ENCODE measurements at regions not wholly inside any gene's neighbourhood (a gene's known extent, or its start where the extent isn't known, plus 50 kb on each side); places are given as distances from the start of the nearest gene placed in this dataset.
"Not testable (repeated sequence)": the region's sequence is repeated elsewhere in the genome, so short reads cannot be mapped to it uniquely, and the experiment has no call there.

DNA sequence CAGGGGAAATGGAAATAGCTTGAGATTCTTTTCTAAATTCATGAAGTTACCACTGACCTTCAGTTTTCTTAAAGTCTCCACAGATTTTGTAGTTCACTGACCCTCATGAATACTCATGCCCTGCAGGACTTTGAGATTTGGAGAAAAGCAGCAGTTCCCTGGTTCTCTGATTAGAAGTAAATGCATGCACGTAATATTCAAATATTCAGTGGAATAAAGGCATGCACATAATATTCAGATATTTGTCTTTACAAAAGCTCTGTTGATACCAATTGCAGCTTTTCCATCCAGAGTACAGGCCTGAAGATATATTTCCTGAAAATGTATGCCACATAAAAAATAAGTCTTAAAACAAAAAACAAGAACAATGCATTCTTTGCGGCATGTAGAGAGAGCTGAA, 219.8 kb downstream of the ADCYAP1 start:
- Histone ChIP-seq H3K27me3 (no peaks in the 10 kb centered on the region), H3K27ac (no peak overlapping the region)

DNA sequence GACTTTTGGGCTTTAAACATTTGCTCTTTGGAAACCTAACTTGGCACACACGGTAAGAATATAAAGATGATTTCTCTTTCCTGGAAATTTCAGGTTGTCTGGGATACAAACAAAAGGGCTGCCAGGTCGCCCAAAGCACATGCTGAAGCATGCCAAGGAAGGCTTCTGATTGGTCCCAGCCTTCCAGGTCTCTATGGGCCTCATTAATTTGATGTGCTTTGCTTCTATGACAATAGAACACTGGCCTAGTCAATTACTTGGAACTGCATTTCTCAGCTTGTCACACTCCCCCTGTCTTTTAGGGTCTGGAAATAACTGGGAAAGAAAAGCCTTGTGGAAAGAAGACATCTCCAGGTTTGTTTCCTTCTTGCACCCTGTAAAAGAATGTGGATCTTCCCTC, 228.9 kb downstream of the ADCYAP1 start:
- no peaks in the 10 kb centered on the region for H3K36me3 ChIP-seq
- H3K4me1 ChIP-seq (ENCODE audit: control insufficient read depth in 1 of 2, insufficient read depth in 1 of 2, low read depth in 1 of 2, low read length in 1 of 2), result no peaks in the 10 kb centered on the region
- no peak for TF ChIP-seq CTCF (IDR thresholded peaks at IDR 0.05)
- no peaks in the 10 kb centered on the region for H3K9me3 ChIP-seq
- no peaks in the 10 kb centered on the region for H3K27me3 ChIP-seq
- no peak overlapping the region for H3K4me3 ChIP-seq (ENCODE audit: low read depth in 1 of 2, low read length in 1 of 2)
- no peak overlapping the region for H3K27ac ChIP-seq

More for the DNA sequence above, 219.8 kb downstream of the ADCYAP1 start:
- TF ChIP-seq CTCF (IDR thresholded peaks at IDR 0.05), result no peak
- Histone ChIP-seq H3K4me3 (ENCODE audit: low read depth in 1 of 2, low read length in 1 of 2) (no peak overlapping the region), H3K9me3 (no peaks in the 10 kb centered on the region), H3K4me1 (ENCODE audit: control insufficient read depth in 1 of 2, insufficient read depth in 1 of 2, low read depth in 1 of 2, low read length in 1 of 2) (no peaks in the 10 kb centered on the region), H3K36me3 (no peaks in the 10 kb centered on the region)

- H3K36me3 ChIP-seq, result no peaks in the 10 kb centered on the region
- no peaks in the 10 kb centered on the region for H3K4me1 ChIP-seq (ENCODE audit: control insufficient read depth in 1 of 2, insufficient read depth in 1 of 2, low read depth in 1 of 2, low read length in 1 of 2)
- no peak for TF ChIP-seq CTCF (IDR thresholded peaks at IDR 0.05)
- H3K4me3 ChIP-seq (ENCODE audit: low read depth in 1 of 2, low read length in 1 of 2), result no peak overlapping the region
- no peaks in the 10 kb centered on the region for H3K9me3 ChIP-seq
- H3K27ac ChIP-seq, result no peak overlapping the region
- H3K27me3 ChIP-seq, result no peaks in the 10 kb centered on the region
These were observed 243.1 kb downstream of the ADCYAP1 start for GRCh38 chr18:1147730-1148129.

- H3K4me3 ChIP-seq (ENCODE audit: low read depth in 1 of 2, low read length in 1 of 2), result no peak overlapping the region
- H3K4me1 ChIP-seq (ENCODE audit: control insufficient read depth in 1 of 2, insufficient read depth in 1 of 2, low read depth in 1 of 2, low read length in 1 of 2), result no peaks in the 10 kb centered on the region
- H3K27me3 ChIP-seq, result no peaks in the 10 kb centered on the region
- no peak for TF ChIP-seq CTCF (IDR thresholded peaks at IDR 0.05)
- no peak overlapping the region for H3K27ac ChIP-seq
- no peaks in the 10 kb centered on the region for H3K36me3 ChIP-seq
- H3K9me3 ChIP-seq, result no peaks in the 10 kb centered on the region
These were observed 245.0 kb downstream of the ADCYAP1 start for GRCh38 chr18:1149709-1150108.

DNA sequence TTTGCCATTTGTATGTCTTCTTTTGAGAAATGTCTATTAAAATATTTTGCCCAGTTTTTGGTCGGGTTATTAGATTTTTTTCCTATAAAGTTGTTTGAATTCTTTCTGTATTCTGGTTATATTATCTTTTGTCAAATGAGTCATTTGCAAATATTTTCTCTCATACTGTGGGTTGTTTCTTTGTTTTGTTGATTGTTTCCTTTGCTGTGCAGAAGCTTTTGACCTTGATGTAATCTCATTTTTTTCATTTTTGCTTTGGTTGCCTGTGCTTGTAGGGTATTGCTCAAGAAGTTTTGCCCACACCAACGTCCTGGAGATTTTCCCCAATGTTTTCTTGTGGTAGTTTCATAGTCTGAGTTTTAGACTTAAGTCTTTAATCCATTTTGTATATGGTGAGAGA, 245.7 kb downstream of the ADCYAP1 start:
- no peak overlapping the region for H3K4me3 ChIP-seq (ENCODE audit: low read depth in 1 of 2, low read length in 1 of 2)
- H3K4me1 ChIP-seq (ENCODE audit: control insufficient read depth in 1 of 2, insufficient read depth in 1 of 2, low read depth in 1 of 2, low read length in 1 of 2), result no peaks in the 10 kb centered on the region
- no peaks in the 10 kb centered on the region for H3K27me3 ChIP-seq
- H3K36me3 ChIP-seq, result no peaks in the 10 kb centered on the region
- no peak for TF ChIP-seq CTCF (IDR thresholded peaks at IDR 0.05)
- H3K9me3 ChIP-seq, result no peaks in the 10 kb centered on the region
- H3K27ac ChIP-seq, result no peak overlapping the region

DNA sequence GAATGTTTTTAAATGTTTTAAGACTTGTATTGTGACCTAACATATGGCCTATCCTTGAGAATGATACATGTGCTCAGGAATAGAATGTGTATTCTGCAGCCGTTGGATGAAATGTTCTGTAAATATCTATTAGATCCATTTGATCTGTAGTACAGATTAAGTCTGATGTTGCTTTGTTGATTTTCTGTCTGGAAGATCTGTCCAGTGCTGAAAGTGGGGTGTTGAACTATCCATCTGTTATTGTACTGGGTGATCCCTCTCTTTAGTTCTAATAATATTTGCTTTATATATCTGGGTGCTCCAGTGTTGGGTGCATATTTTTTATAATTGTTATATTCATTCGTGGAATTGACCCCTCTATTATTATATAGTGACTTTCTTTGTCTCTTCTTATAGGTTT, 248.3 kb downstream of the ADCYAP1 start:
- H3K4me1 ChIP-seq (ENCODE audit: control insufficient read depth in 1 of 2, insufficient read depth in 1 of 2, low read depth in 1 of 2, low read length in 1 of 2); H3K27ac ChIP-seq; H3K4me3 ChIP-seq (ENCODE audit: low read depth in 1 of 2, low read length in 1 of 2); H3K36me3 ChIP-seq; H3K9me3 ChIP-seq; H3K27me3 ChIP-seq: not testable (repeated sequence)
